Activated CD8-positive, alpha-beta T cell treated with anti-CD3 and anti-CD28 coated beads for 36 hours (primary cell): ENCODE measurements at regions not wholly inside any gene's neighbourhood (a gene's known extent, or its start where the extent isn't known, plus 50 kb on each side); places are given as distances from the start of the nearest gene placed in this dataset.

Source experiments
- ATAC-seq: fragments of 200-7000 bp; cut with Tn5 transposase; one replicate; pipeline ENCODE4 v1.10.0; 2021; ENCODE audit warnings: mild to moderate bottlenecking, moderate library complexity
- CTCF ChIA-PET: fragments of 350-600 bp; sonication (Branson Sonifier 250); formaldehyde crosslinking; loops from one replicate; lab custom pipeline; 2021; ENCODE audit warnings: antibody characterized with exemption; lab: Charles Lee
- POLR2A ChIA-PET: fragments of 350-600 bp; sonication (Branson Sonifier 250); formaldehyde crosslinking; loops from one replicate; lab custom pipeline; 2021; ENCODE audit warnings: antibody characterized with exemption; lab: Charles Lee
- DNase-seq: peaks from one replicate; pipeline ENCODE4 v3.0.0-alpha.2; 2020
- H3K27ac Mint-ChIP-seq: one replicate; pipeline ENCODE4 v1.8.0; 2021; ENCODE audit warnings: mild to moderate bottlenecking, mixed read lengths
- H3K27me3 Mint-ChIP-seq: one replicate; pipeline ENCODE4 v1.8.0; 2021; ENCODE audit warnings: mixed read lengths
- H3K36me3 Mint-ChIP-seq: one replicate; pipeline ENCODE4 v1.8.0; 2021; ENCODE audit warnings: low read depth, mixed read lengths
- H3K4me1 Mint-ChIP-seq: one replicate; pipeline ENCODE4 v1.8.0; 2021; ENCODE audit warnings: low read depth, mixed read lengths
- H3K4me3 Mint-ChIP-seq: one replicate; pipeline ENCODE4 v1.8.0; 2021; ENCODE audit warnings: mild to moderate bottlenecking, moderate library complexity, mixed read lengths
- H3K9me3 Mint-ChIP-seq: one replicate; pipeline ENCODE4 v1.8.0; 2021; ENCODE audit warnings: mixed read lengths
- CTCF ChIP-seq: fragments of 200-600 bp; IDR thresholded peaks from one replicate; pipeline ENCODE4 v1.8.0; 2022; ENCODE audit warnings: antibody characterized with exemption, mild to moderate bottlenecking
- intact Hi-C: fragments of 100-400 bp; cut with micrococcal nuclease; formaldehyde crosslinking; loops from one replicate; pipeline ENCODE4 v1.10.0; 2022

DNA sequence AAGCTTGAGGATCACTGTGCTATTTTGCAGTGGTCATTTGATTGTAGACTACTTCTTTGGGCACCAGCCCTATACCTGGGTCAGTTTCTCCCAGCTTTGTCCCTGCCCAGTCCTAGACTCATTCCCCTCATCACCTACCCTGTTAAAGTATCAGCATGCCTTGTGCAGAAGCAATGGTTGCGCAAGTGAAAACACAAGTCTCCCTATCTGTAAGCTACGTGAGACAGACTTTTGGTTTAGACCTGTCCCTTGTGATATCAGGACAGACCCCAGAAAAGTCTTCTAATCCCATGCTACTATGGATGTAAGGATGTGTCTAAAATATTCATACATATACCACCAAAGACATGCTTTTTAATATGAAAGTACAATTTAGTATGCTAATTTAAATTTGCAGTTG is 88.8 kb upstream of the ATP2B1 start:
- H3K36me3 Mint-ChIP-seq = no peaks in the 10 kb centered on the region
- no peaks in the 10 kb centered on the region for H3K9me3 Mint-ChIP-seq
- TF ChIP-seq CTCF = no peak
- no peaks in the 10 kb centered on the region for H3K27me3 Mint-ChIP-seq
- CTCF ChIA-PET = interaction anchor here (0.8 kb wide), 1 partner anchor 274 kb away, joined by 3 read pairs; no protein-coding TSS in a partner anchor
- intact Hi-C loops = no loop called here
- POLR2A ChIA-PET = no interaction called here
- ATAC-seq (no peak), DNase-seq (no peak)
- no peak overlapping the region for H3K4me3 Mint-ChIP-seq
- H3K4me1 Mint-ChIP-seq = no peaks in the 10 kb centered on the region
- no peak overlapping the region for H3K27ac Mint-ChIP-seq

DNA sequence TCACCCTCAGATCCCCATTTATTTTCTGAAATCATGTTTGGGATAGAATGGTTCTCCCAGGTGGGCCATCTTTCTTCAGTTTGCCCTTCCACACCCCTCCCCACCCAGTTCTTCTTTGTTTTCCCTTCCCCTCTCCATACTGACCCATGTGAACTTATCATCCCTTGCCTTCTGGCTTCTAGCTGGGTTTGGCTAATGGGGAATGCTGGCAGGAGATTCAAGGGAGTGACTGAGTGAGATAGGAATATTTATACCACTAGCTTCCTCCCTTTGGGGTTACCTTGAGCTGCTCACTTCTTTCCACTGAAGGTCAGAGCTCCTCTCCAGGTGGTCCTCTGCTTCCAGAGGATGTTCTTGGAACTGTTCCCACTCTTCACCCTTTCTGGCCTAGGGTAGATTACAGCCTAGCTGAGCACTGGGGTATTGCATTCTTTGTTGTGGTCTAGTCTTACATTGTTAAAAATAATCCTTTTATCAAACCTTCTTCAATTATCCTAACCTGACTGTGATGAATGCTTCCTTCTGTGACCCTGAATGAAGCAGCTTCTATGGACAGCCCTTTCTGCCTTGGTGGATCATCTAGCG is 88.3 kb upstream of the ATP2B1 start:
- Mint-ChIP-seq H3K9me3 (no peaks in the 10 kb centered on the region), H3K36me3 (no peaks in the 10 kb centered on the region), H3K4me1 (no peaks in the 10 kb centered on the region), H3K27me3 (no peaks in the 10 kb centered on the region), H3K4me3 (no peak overlapping the region), H3K27ac (no peak overlapping the region)
- ChIA-PET CTCF (interaction anchor here (0.8 to 1.2 kb wide), 2 partner anchors 15 to 273 kb away, joined by 3 read pairs; no protein-coding TSS in a partner anchor), POLR2A (no interaction called here)
- ATAC-seq = no peak
- no peak for DNase-seq
- intact Hi-C loops = no loop called here
- TF ChIP-seq CTCF = no peak

DNA sequence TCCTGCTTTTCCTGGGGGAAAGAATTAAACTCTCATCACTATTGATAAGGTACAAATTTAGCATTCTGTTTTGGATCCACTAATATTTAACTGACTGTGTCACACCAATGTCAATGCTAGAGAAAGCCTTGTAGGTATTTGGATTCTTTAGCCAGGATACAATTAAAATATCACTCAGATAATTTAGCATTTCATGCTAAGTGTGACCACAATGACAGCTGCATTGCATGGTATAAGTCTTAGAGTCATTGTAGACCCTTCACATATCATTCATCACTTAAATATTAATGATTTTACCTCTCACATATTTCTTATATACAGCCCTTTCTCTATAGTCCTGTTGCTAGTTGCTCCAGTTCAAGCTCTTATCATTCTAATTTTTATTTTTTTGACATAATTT is 85.3 kb upstream of the ATP2B1 start:
- Mint-ChIP-seq H3K27ac (no peak overlapping the region), H3K4me1 (peaks cover 2% of the 10 kb centered on the region), H3K4me3 (no peak overlapping the region), H3K27me3 (no peaks in the 10 kb centered on the region), H3K36me3 (no peaks in the 10 kb centered on the region), H3K9me3 (peaks cover 2% of the 10 kb centered on the region)
- no peak for TF ChIP-seq CTCF
- no peak for ATAC-seq
- CTCF ChIA-PET = no interaction called here
- intact Hi-C loops = no loop called here
- POLR2A ChIA-PET = no interaction called here
- DNase-seq = no peak

DNA sequence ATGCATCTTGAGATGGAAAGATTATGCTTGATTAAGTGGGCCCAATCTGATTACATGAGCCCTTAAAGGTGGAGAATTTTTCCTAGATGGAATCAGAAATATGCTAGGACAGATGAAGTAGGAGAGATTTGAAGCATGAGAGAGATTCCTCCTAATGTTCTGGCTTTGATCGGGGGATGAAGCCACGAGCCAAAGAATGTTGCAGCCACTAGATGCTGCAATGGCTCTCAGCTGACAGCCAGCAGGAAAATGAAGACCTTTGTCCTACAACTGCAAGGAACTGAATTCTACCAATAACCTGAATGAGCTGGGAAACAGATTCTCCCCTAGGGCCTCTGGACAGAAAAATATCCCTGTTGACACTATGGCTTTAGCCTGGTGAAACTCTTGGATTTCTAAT is 82.6 kb upstream of the ATP2B1 start:
- no peaks in the 10 kb centered on the region for H3K27me3 Mint-ChIP-seq
- H3K9me3 Mint-ChIP-seq = peaks cover 5% of the 10 kb centered on the region
- ATAC-seq (no peak), DNase-seq (no peak)
- no peak overlapping the region for H3K27ac Mint-ChIP-seq
- TF ChIP-seq CTCF = no peak
- peaks cover 2% of the 10 kb centered on the region for H3K4me1 Mint-ChIP-seq
- CTCF ChIA-PET = no interaction called here
- H3K4me3 Mint-ChIP-seq = no peak overlapping the region
- intact Hi-C loops = no loop called here
- POLR2A ChIA-PET = no interaction called here
- H3K36me3 Mint-ChIP-seq = no peaks in the 10 kb centered on the region

DNA sequence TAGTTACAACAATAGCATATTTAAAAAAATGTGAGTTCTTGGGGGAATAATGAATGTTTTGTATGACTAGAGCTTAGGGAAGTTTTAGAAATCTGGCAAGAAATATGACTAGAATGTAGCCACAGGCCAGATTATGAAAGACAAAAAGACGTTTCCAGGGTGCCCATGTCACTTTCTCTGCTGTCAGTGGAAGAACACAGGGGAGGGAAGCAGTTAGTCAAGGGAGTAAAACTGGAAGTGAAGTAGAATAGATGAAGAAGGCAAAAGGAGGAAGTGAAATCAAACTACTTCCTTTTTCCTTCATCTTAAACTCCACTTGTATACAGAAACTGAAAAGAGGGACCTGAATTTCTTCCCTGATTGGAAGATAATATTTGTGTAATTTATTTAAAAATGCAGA is 81.2 kb upstream of the ATP2B1 start:
- DNase-seq = no peak
- no peak for TF ChIP-seq CTCF
- ATAC-seq = no peak
- POLR2A ChIA-PET = no interaction called here
- H3K36me3 Mint-ChIP-seq = peaks cover 6% of the 10 kb centered on the region
- intact Hi-C loops = no loop called here
- H3K9me3 Mint-ChIP-seq = peaks cover 15% of the 10 kb centered on the region
- no peak overlapping the region for H3K27ac Mint-ChIP-seq
- no peak overlapping the region for H3K4me3 Mint-ChIP-seq
- H3K27me3 Mint-ChIP-seq = no peaks in the 10 kb centered on the region
- peaks cover 2% of the 10 kb centered on the region for H3K4me1 Mint-ChIP-seq
- CTCF ChIA-PET = no interaction called here
